GM18907 (cell line): ENCODE measurements at regions not wholly inside any gene's neighbourhood (a gene's known extent, or its start where the extent isn't known, plus 50 kb on each side); places are given as distances from the start of the nearest gene placed in this dataset.
"Not testable (repeated sequence)": the region's sequence is repeated elsewhere in the genome, so short reads cannot be mapped to it uniquely, and the experiment has no call there.

Source experiments
- ATAC-seq: cut with Tn5 transposase; IDR thresholded peaks from one replicate; pipeline ENCODE4 v1.9.1; 2021; ENCODE audit warnings: mild to moderate bottlenecking, moderate library complexity; ENCODE audit not compliant: unreplicated experiment

DNA sequence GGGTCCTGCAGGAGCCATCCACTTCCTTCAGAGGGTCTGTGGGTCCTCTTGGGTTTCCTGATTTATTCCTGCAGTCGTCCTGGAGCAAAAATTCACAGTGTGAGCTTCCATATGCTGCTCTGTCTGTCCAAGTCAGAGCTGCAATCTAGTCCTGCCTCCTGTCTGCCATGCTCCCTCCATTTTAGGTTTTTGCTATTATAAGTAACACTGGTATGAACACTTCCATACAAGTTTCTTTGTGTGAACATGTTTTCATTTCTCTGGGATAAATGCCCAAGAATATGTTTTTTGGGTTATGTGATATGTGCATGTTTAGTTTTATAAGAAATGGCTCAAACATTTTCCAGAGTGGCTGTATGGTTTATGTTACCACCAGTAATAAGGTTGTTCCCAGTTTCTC is 188.1 kb downstream of the ACTR3B start:
- ATAC-seq, result no peak

- no peak for ATAC-seq
Observed at GRCh38 chr7:152949253-152949652, 189.7 kb downstream of the ACTR3B start.

GRCh38 chr7:152949790-152950189 is 190.2 kb downstream of the ACTR3B start:
- ATAC-seq, result no peak

DNA sequence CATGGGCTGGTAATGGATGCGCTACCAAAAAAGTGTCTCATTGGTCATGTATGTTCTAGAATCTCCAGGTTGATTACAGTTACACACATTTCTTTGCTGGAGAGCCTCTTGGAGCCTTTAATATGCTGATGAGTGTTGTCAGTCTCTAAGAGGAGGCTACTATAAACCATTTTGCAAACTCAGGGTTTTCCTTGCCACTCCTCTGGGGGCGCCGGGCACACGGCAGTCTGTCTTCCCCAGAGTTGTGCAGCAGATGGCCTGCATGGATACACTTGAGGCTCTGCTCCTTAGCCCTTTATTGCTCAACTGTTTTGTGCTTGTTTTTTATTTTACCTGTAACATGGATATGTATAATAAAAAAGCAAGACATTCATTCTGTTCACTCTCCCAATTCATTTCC is 196.5 kb downstream of the ACTR3B start:
- no peak for ATAC-seq

DNA sequence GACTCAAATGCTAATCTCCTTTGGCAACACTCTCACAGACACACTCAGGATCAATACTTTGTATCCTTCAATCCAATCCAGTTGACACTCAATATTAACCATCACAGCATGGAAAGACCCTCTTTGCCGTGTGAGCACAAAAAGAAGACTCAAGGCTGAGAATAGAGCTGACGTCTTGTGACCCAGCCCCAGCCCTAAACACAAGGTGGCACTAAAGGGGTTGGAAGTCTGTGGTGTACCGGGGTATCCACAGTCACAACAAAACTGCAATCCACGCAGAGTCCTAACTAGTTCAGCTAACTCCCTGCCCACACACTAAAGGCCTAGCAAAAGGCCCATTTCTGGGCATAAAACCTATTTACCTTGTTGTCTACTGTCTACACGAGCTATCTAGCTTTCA is 200.1 kb downstream of the ACTR3B start:
- ATAC-seq, result no peak

DNA sequence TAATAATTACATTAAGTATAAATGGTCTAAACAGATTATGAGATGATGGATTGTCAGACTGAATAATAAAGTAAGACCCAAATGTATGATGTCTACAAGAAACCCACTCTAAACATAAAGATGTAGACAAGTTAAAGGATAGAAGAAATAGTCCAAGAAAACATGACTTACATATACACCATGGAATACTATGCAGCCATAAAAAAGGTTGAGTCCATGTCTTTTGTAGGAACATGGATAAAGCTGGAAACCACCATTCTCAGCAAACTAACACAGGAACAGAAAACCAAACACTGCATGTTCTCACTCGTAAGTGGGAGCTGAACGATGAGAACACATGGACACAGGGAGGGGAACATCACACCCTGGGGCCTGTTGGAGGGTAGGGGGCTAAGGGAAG is 202.2 kb downstream of the ACTR3B start:
- not testable (repeated sequence) for ATAC-seq

- no peak for ATAC-seq
Observed at GRCh38 chr7:152966189-152966588, 206.6 kb downstream of the ACTR3B start.

DNA sequence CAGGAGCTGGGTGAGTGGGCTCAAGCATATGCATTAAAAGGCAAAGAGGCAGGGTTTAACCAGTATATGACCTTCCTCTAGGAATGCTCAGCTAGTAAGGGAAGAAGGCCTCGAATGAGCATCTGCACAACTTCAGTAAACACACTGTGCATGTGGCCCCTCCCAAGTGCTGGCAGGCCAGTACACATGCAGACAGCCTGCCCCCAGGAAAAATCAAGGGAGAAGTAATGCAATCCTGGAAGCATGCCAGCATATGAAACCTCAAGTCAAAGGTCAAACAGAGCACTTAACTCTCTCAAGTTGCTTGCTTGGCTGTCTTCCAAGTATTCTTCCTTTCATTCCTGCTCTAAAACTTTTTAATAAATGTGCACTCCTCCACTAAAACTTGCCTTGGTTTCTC is 208.4 kb downstream of the ACTR3B start:
- ATAC-seq, result no peak

GRCh38 chr7:152968514-152968913 is 209.0 kb downstream of the ACTR3B start:
- no peak for ATAC-seq

GRCh38 chr7:152969335-152969734 is 209.8 kb downstream of the ACTR3B start:
- no peak for ATAC-seq

DNA sequence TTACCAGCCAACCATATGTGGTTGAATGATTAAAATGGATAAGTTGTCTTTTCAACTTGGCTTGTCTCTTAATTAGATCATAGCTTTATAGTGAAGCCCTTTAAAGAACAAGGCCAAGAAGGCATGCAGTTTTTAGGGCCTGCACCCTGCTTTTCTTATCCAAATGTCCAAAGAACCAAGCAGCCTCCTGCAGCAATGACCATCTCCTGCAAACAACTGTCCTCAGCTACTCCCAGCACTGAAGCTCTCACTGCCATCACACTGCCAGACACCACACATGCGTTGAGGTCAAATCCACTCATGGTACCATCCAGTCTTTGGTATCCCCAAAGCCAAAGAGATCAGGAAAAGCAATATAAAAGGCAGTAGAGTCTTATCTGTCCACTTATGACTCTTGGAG is 210.3 kb downstream of the ACTR3B start:
- ATAC-seq, result no peak

GRCh38 chr7:152970481-152970880 is 210.9 kb downstream of the ACTR3B start:
- no peak for ATAC-seq

DNA sequence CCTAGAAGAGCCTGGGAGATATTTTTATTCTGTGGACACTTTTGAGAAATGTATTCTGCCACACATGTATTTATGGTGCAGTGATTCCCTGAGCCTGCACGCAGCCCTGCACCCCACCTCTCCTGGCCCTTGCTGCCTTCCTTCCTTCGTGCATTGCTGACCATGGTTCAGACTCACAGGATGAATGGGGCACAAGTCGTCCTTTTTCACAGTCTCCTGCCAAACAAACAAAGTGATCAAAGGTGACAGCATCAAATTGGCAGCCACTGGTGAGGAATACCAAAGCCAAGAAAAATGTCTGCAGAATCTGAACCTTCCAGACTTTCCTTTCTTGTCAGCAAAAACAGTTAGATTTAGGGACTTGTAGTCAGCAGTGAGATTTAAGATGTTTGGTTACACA is 215.0 kb downstream of the ACTR3B start:
- ATAC-seq, result no peak

DNA sequence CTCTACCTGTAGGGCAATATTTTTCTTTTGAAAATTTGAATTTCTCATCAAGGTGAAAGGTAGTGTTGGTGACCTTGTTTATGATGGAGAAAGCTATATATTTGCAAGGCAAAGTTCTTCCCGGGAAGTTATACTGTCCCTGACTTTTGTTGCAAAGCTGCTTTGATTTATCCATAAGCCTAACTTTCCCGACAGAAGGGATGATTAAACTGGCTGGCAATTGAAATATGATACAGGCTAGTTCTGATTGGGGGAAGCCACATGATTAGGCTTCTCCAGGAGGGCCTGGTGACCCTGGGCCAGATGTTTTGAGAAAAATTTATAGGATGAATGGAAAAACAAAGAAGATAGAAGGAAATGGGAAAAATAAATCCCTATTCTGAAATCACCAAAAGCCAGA is 215.5 kb downstream of the ACTR3B start:
- no peak for ATAC-seq

GRCh38 chr7:152979376-152979775 is 219.8 kb downstream of the ACTR3B start:
- ATAC-seq, result no peak

DNA sequence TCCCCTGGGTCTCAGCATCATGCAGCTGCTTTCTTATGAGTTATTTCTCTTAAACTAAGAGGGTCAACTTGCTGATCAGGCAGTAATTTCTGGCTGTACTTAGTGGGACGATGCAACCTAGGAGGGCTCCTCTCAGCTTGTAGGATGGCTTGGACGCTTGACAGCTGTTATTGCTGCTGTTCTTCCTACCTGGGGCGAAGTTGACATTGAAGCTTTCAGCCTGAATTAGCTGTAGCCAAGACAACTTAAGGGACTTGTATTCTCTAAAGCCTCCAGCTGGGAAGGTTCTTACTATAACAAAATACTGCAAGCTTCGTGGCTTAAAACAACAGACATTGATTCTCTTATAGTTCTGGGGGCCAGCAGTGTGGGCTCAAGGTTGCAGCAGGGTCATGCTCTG is 224.9 kb downstream of the ACTR3B start:
- ATAC-seq, result no peak

DNA sequence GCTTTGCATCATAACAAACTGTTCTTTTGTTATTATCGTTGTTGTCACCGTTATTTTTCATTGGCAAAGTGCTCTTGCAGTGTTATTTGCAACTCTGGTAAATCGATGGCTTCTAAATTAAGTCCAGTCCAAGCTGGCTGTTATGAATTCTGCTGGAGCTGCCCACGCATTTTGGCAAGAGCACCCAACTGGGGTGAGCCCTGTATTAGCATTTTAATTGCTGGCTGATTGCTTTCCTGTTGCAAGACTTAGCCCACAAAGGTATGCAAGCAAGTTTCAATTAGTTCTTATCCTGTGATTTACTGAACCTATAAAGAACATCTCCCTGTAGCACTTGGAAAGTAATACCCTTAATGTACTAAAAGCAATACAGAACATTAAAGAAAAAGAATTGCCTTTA is 226.8 kb downstream of the ACTR3B start:
- no peak for ATAC-seq

- no peak for ATAC-seq
Observed at GRCh38 chr7:152987656-152988055, 228.1 kb downstream of the ACTR3B start.

DNA sequence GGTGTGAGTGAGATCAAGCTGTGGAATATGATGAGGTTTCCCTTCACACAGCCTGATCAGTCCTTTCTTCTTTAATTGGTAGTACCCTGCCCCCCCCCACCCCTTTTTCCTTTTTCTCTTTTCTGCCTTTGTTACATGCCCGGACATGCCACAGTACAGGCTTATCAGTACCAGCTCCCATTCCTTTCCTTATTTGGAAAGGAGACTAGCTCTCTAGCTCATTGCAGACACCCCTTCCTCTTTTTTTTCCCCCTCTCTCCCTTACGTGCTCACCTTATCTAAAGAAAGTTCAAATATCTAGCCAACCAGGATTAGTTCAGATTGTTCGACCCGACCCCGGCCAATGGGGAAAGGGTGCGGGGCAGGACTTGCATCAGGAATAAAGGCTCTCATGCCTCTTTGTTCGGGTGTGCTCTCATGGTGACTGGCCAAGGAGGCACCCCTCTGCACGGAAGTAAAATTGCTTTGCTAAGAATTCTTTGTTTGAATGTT is 230.4 kb downstream of the ACTR3B start:
- no peak for ATAC-seq

DNA sequence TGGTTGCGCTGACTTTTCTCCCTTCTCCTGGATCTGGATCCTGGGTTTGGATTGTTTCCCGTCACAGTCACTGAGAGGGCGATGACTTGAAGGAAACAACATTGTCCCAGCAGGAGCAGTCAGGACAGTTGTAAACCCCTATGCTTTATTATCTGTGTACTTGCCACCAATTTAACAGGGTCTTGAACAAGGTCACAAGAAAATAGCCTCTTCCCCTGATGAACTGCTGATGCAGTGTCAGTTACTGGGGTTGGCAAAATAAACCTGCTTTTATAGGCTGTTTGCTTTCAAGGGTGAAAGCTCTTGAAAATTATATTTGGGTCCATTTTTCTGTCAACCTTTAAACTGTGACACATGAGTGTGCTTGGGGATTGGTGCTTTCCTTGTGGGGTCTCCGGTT is 238.9 kb downstream of the ACTR3B start:
- ATAC-seq, result no peak

DNA sequence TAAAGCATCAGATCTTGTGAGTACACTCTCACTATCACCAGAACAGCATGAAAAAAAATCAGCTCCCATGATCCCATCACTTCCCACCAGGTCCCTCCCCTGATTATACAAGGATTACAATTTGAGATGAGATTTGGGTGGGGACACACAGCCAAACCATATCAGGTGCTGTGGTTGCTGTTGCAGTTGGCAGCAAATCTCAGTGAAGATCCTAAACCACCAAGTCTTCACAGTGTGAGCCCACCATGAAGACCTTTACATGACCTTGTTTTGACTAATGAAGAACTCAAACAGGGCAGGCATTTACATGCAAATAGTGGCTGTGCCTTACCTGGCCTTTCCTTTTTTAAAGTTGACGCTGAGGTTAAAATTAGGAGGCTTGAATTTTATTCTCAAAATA is 242.6 kb downstream of the ACTR3B start:
- ATAC-seq, result no peak

- no peak for ATAC-seq
Observed at GRCh38 chr7:153002572-153002971, 243.0 kb downstream of the ACTR3B start.

DNA sequence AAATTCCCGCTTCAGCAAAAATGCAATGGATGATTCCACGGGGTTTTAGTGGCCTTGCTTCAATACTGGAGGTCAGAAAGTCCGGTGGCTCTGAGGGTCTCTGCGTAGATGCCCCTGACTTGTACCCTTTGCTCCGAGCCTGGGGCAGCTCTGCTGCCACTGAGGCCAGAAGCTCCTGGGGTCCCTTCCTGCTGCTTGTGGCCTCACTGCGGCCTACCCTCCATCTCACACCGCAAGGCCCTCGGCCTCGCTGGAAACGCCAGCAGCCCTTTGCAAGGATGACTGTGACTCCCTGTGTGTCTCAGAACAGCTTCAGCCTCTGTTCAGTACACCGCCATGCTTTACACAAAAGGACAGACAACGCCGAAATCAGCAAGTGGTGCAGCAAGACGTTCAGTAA is 244.8 kb downstream of the ACTR3B start:
- ATAC-seq, result no peak
